Chondrocyte (in vitro differentiated cells): ENCODE measurements at regions not wholly inside any gene's neighbourhood (a gene's known extent, or its start where the extent isn't known, plus 50 kb on each side); places are given as distances from the start of the nearest gene placed in this dataset.

Experiments used
- DNase-seq: peaks from one replicate; pipeline ENCODE4 v3.0.0; 2021; ENCODE audit warnings: mixed read lengths, low spot score
- H3K27ac Mint-ChIP-seq: one replicate; pipeline ENCODE4 v1.8.0; 2021; ENCODE audit warnings: mild to moderate bottlenecking, moderate library complexity, mixed read lengths; ENCODE audit not compliant: unreplicated experiment
- H3K27me3 Mint-ChIP-seq: 2 replicates; pipeline ENCODE4 v1.8.0; 2021; ENCODE audit warnings: low read depth, mixed read lengths
- H3K36me3 Mint-ChIP-seq: 2 replicates; pipeline ENCODE4 v1.8.0; 2021; ENCODE audit warnings: low read depth, mixed read lengths
- H3K4me1 Mint-ChIP-seq: 2 replicates; pipeline ENCODE4 v1.8.0; 2021; ENCODE audit warnings: low read depth, mild to moderate bottlenecking, mixed read lengths
- H3K4me3 Mint-ChIP-seq: one replicate; pipeline ENCODE4 v1.8.0; 2021; ENCODE audit warnings: mild to moderate bottlenecking, moderate library complexity, mixed read lengths; ENCODE audit not compliant: unreplicated experiment
- H3K9me3 Mint-ChIP-seq: 2 replicates; pipeline ENCODE4 v1.8.0; 2021; ENCODE audit warnings: low read depth, mixed read lengths
- TF ChIP-seq, protein P1 (sequence below): fragments of 200-600 bp; sonication (generic); IDR thresholded peaks from 2 replicates; pipeline ENCODE4 v1.5.0; 2021; ENCODE audit warnings: antibody characterized with exemption, mild to moderate bottlenecking, moderate library complexity

DNA sequence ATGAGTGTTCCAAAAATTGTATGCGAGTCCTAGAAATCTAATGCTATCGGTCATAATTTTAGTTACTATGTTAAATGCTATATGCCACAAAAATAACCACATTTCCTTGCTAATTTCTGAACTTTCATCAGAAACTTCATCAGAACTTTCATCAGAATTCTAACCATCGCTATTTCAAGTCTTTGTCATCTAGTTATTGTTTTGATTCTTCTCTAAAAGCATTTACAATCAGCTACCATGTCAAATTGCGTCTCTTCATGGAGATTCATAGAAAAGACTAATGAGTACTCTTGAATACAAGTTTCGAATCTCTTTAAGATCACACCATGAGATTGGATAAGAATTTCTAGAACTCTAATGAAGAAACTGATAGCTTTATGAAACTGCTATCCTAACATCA lies 52.7 kb upstream of the TM9SF2 start:
- TF ChIP-seq, protein P1, sequence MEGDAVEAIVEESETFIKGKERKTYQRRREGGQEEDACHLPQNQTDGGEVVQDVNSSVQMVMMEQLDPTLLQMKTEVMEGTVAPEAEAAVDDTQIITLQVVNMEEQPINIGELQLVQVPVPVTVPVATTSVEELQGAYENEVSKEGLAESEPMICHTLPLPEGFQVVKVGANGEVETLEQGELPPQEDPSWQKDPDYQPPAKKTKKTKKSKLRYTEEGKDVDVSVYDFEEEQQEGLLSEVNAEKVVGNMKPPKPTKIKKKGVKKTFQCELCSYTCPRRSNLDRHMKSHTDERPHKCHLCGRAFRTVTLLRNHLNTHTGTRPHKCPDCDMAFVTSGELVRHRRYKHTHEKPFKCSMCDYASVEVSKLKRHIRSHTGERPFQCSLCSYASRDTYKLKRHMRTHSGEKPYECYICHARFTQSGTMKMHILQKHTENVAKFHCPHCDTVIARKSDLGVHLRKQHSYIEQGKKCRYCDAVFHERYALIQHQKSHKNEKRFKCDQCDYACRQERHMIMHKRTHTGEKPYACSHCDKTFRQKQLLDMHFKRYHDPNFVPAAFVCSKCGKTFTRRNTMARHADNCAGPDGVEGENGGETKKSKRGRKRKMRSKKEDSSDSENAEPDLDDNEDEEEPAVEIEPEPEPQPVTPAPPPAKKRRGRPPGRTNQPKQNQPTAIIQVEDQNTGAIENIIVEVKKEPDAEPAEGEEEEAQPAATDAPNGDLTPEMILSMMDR = no peak
- Mint-ChIP-seq H3K27me3 (peaks cover 3% of the 10 kb centered on the region), H3K4me3 (no peak overlapping the region), H3K9me3 (no peaks in the 10 kb centered on the region), H3K36me3 (no peaks in the 10 kb centered on the region), H3K27ac (no peak overlapping the region), H3K4me1 (peaks cover 11% of the 10 kb centered on the region)
- DNase-seq = no peak

DNA sequence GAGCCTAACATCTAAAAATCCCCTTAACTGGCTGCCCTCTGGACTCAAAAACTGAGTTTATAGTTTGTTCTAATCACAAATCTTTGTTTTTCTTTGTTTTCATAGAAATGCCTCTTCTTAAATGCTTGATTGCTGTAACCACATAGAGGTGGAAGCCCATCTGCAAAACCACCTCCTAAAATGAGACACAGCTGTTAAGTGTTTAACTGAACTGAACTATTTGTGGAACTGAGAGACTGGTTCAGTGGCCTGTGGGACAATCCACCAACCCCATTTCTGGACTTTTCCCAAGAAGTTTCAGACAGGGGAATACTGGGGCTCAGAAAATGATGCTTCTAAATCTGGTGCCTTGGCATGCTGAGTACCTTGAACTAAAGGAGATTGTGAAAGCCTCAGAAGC lies 50.9 kb upstream of the TM9SF2 start:
- TF ChIP-seq, protein P1 = no peak
- H3K9me3 Mint-ChIP-seq = peaks cover 6% of the 10 kb centered on the region
- no peak for DNase-seq
- H3K27ac Mint-ChIP-seq = no peak overlapping the region
- no peak overlapping the region for H3K4me3 Mint-ChIP-seq
- H3K36me3 Mint-ChIP-seq = no peaks in the 10 kb centered on the region
- H3K4me1 Mint-ChIP-seq = peaks cover 11% of the 10 kb centered on the region
- peaks cover 3% of the 10 kb centered on the region for H3K27me3 Mint-ChIP-seq
